ENCODE measurements at regions not wholly inside any gene's neighbourhood (a gene's known extent, or its start where the extent isn't known, plus 50 kb on each side); places are given as distances from the start of the nearest gene placed in this dataset.

- no peak for TF ChIP-seq EZH2 (IDR thresholded peaks at IDR 0.05)
- no peak for TF ChIP-seq POLR2AphosphoS5 (IDR thresholded peaks at IDR 0.05; ENCODE audit: borderline replicate concordance, low read depth, low read length)
- no peak for TF ChIP-seq FOXP2 (optimal IDR thresholded peaks at IDR 0.05; ENCODE audit: control extremely low read depth, extremely low read length, insufficient read depth)
Observed at GRCh38 chr16:6903671-6904070, 429.0 kb upstream of the RBFOX1 start.

Measured in SK-N-MC (cell line).